HEK293 (cell line): ENCODE measurements at regions not wholly inside any gene's neighbourhood (a gene's known extent, or its start where the extent isn't known, plus 50 kb on each side); places are given as distances from the start of the nearest gene placed in this dataset.

ENCODE experiments used
- CTCF ChIA-PET: fragments of 350-600 bp; formaldehyde crosslinking; extraction: SDS; loops from one replicate; lab custom pipeline; 2021; ENCODE audit warnings: antibody characterized with exemption; lab: Yijun Ruan, JAX
- POLR2A ChIA-PET: fragments of 300-600 bp; formaldehyde crosslinking; extraction: SDS; loops from one replicate; lab custom pipeline; 2020; ENCODE audit warnings: antibody characterized with exemption, inconsistent platforms; lab: Yijun Ruan, JAX
- H3K27ac ChIP-seq: fragments of 200-500 bp; sonication (Bioruptor generic); 2 replicates; pipeline ENCODE4 v1.5.1; 2014; ENCODE audit warnings: low read depth, low read length, control low read depth, inconsistent platforms; ENCODE audit errors: extremely low read depth
- H3K36me3 ChIP-seq, 2 experiments: fragments of 200-500 bp in 1 of 2; sonication (Bioruptor generic) in 1 of 2; 1 replicate in 1 of 2; 2 replicates in 1 of 2; pipeline ENCODE4 v1.5.1; 2014 to 2017; ENCODE audit warnings: inconsistent platforms in 2 of 2, low read length in 2 of 2; ENCODE audit not compliant: control insufficient read depth in 2 of 2, insufficient read depth in 1 of 2
- H3K4me1 ChIP-seq: fragments of 200-500 bp; sonication (Bioruptor generic); 2 replicates; pipeline ENCODE4 v1.5.1; 2014; ENCODE audit warnings: mild to moderate bottlenecking, low read length, inconsistent platforms; ENCODE audit not compliant: control insufficient read depth, insufficient read depth
- H3K4me3 ChIP-seq: 2 replicates; pipeline ENCODE4 v1.5.1; 2011; ENCODE audit warnings: low read depth, mild to moderate bottlenecking, control low read depth, low read length, moderate library complexity
- H3K9me3 ChIP-seq: fragments of 200-500 bp; sonication (Bioruptor generic); 2 replicates; pipeline ENCODE4 v1.5.1; 2014; ENCODE audit warnings: low read depth, low read length, inconsistent platforms; ENCODE audit not compliant: control insufficient read depth, insufficient read depth
- GLIS1 ChIP-seq: fragments of 450-650 bp; formaldehyde crosslinking; IDR thresholded peaks from 2 replicates; pipeline ENCODE4 v1.5.1; 2016; ENCODE audit warnings: missing biosample characterization, missing genetic modification characterization
- SCRT2 ChIP-seq: fragments of 450-650 bp; formaldehyde crosslinking; IDR thresholded peaks from 2 replicates; pipeline ENCODE4 v1.5.1; 2016; ENCODE audit warnings: missing biosample characterization, missing genetic modification characterization
- SP3 ChIP-seq: fragments of 450-650 bp; formaldehyde crosslinking; IDR thresholded peaks from 2 replicates; pipeline ENCODE4 v1.5.1; 2016; ENCODE audit warnings: missing biosample characterization, missing genetic modification characterization
- YY2 ChIP-seq: fragments of 450-650 bp; formaldehyde crosslinking; IDR thresholded peaks from 2 replicates; pipeline ENCODE4 v1.5.1; 2016; ENCODE audit warnings: missing biosample characterization, missing genetic modification characterization
- ZEB2 ChIP-seq: fragments of 450-650 bp; formaldehyde crosslinking; IDR thresholded peaks from 2 replicates; pipeline ENCODE4 v1.5.1; 2016; ENCODE audit warnings: missing biosample characterization, missing genetic modification characterization
- ZFHX2 ChIP-seq: fragments of 450-650 bp; formaldehyde crosslinking; conservative IDR thresholded peaks from 2 replicates; pipeline ENCODE4 v1.5.1; 2016; ENCODE audit warnings: missing biosample characterization, missing genetic modification characterization
- ZNF114 ChIP-seq: fragments of 450-650 bp; formaldehyde crosslinking; IDR thresholded peaks from 2 replicates; pipeline ENCODE4 v1.5.0; 2017; ENCODE audit warnings: missing biosample characterization, missing genetic modification characterization
- ZNF311 ChIP-seq: fragments of 450-650 bp; formaldehyde crosslinking; IDR thresholded peaks from 2 replicates; pipeline ENCODE4 v1.5.1; 2017; ENCODE audit warnings: missing biosample characterization, missing genetic modification characterization, borderline replicate concordance
- ZNF600 ChIP-seq: fragments of 450-650 bp; formaldehyde crosslinking; IDR thresholded peaks from 2 replicates; pipeline ENCODE4 v1.5.1; 2016; ENCODE audit warnings: missing biosample characterization, missing genetic modification characterization
- ZNF621 ChIP-seq: fragments of 450-650 bp; formaldehyde crosslinking; IDR thresholded peaks from 2 replicates; pipeline ENCODE4 v1.5.1; 2017; ENCODE audit warnings: missing biosample characterization, missing genetic modification characterization
- ZNF623 ChIP-seq: fragments of 450-650 bp; formaldehyde crosslinking; IDR thresholded peaks from 2 replicates; pipeline ENCODE4 v1.5.1; 2016; ENCODE audit warnings: missing biosample characterization, missing genetic modification characterization
- ZNF626 ChIP-seq: fragments of 450-650 bp; sonication (Bioruptor Pico); formaldehyde crosslinking; IDR thresholded peaks from 2 replicates; pipeline ENCODE4 v1.5.1; 2018; ENCODE audit warnings: missing biosample characterization, missing genetic modification characterization, inconsistent platforms
- ZNF629 ChIP-seq: fragments of 450-650 bp; formaldehyde crosslinking; IDR thresholded peaks from 2 replicates; pipeline ENCODE4 v1.5.1; 2017; ENCODE audit warnings: missing biosample characterization, missing genetic modification characterization
- ZNF658 ChIP-seq: fragments of 450-650 bp; formaldehyde crosslinking; IDR thresholded peaks from 2 replicates; pipeline ENCODE4; 2016; ENCODE audit warnings: missing biosample characterization, missing genetic modification characterization
- ZNF660 ChIP-seq: fragments of 450-650 bp; IDR thresholded peaks from 2 replicates; pipeline ENCODE4 v1.5.1; 2018; ENCODE audit warnings: missing biosample characterization, mild to moderate bottlenecking, missing genetic modification characterization
- ZNF792 ChIP-seq: fragments of 450-650 bp; formaldehyde crosslinking; IDR thresholded peaks from 2 replicates; pipeline ENCODE4 v1.5.1; 2016; ENCODE audit warnings: missing biosample characterization, missing genetic modification characterization
- ZNF837 ChIP-seq: fragments of 450-650 bp; formaldehyde crosslinking; IDR thresholded peaks from 2 replicates; pipeline ENCODE4 v1.5.1; 2016; ENCODE audit warnings: missing biosample characterization, missing genetic modification characterization
- TF ChIP-seq, protein P1 (sequence below): fragments of 450-650 bp; formaldehyde crosslinking; IDR thresholded peaks from 2 replicates; pipeline ENCODE4 v1.5.1; 2017; ENCODE audit warnings: missing biosample characterization, missing genetic modification characterization
- TF ChIP-seq, protein P2 (sequence below): fragments of 450-650 bp; formaldehyde crosslinking; IDR thresholded peaks from 2 replicates; pipeline ENCODE4 v1.5.1; 2016; ENCODE audit warnings: missing biosample characterization, missing genetic modification characterization
- TF ChIP-seq, protein P3 (sequence below): fragments of 450-650 bp; IDR thresholded peaks from 2 replicates; pipeline ENCODE4 v1.5.1; 2018; ENCODE audit warnings: missing biosample characterization, missing genetic modification characterization
- TF ChIP-seq, protein P4 (sequence below): fragments of 450-650 bp; formaldehyde crosslinking; IDR thresholded peaks from 2 replicates; pipeline ENCODE4 v1.5.1; 2016; ENCODE audit warnings: missing biosample characterization, missing genetic modification characterization
- TF ChIP-seq, protein P5 (sequence below): fragments of 450-650 bp; formaldehyde crosslinking; IDR thresholded peaks from 2 replicates; pipeline ENCODE4 v1.5.1; 2016; ENCODE audit warnings: missing biosample characterization, missing genetic modification characterization

DNA sequence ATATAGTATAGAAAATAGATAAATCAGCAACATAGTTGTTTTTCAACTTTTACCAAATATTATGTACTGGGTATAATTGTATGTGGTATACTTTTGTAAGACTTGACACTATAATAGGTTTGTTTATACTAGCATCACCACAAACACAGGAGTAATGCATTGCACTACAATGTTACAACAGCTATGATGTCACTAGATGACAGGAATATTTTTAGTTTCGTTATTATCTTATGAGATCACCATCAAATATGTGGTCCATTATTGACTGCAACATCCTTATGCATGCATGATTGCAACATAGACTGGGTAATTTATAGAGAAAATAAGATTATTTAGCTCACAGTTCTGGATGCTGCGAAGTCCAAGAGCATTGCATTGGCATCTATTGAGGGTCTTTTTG is 678.4 kb upstream of the ZNF804A start (continued):
- TF ChIP-seq, protein P1, sequence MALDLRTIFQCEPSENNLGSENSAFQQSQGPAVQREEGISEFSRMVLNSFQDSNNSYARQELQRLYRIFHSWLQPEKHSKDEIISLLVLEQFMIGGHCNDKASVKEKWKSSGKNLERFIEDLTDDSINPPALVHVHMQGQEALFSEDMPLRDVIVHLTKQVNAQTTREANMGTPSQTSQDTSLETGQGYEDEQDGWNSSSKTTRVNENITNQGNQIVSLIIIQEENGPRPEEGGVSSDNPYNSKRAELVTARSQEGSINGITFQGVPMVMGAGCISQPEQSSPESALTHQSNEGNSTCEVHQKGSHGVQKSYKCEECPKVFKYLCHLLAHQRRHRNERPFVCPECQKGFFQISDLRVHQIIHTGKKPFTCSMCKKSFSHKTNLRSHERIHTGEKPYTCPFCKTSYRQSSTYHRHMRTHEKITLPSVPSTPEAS (tag by site-specific recombination) = no peak
- TF ChIP-seq, protein P2, sequence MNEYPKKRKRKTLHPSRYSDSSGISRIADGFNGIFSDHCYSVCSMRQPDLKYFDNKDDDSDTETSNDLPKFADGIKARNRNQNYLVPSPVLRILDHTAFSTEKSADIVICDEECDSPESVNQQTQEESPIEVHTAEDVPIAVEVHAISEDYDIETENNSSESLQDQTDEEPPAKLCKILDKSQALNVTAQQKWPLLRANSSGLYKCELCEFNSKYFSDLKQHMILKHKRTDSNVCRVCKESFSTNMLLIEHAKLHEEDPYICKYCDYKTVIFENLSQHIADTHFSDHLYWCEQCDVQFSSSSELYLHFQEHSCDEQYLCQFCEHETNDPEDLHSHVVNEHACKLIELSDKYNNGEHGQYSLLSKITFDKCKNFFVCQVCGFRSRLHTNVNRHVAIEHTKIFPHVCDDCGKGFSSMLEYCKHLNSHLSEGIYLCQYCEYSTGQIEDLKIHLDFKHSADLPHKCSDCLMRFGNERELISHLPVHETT (tag by site-specific recombination) = no peak
- no peak for TF ChIP-seq ZNF623 (tag by site-specific recombination)
- TF ChIP-seq, all 188 proteins: peak for 0

DNA sequence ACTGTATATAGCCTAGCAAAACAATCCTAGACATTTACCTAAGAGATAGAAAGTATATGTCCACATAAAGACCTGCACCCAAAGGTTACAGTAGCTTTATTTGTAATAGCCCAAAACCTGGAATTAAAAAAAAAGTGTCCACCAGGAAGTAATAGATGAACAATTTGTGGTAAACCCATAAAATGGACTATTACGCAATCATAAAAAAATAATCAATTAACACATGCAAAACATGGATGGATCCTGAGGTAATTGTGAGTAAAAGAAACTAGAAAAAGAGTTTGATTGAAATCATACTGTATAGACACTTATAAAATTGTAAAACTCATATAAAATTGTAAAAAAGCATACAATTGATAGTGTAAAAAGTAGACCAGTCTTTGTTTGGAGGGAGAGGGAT is 673.0 kb upstream of the ZNF804A start:
- Histone ChIP-seq H3K36me3 (no peaks in the 10 kb centered on the region), H3K4me3 (no peak overlapping the region), H3K27ac (no peak overlapping the region), H3K4me1 (no peaks in the 10 kb centered on the region), H3K9me3 (no peaks in the 10 kb centered on the region)
- ChIA-PET POLR2A (no interaction called here), CTCF (interaction anchor here (0.6 to 0.7 kb wide), 2 partner anchors 17 to 520 kb away, joined by 3 to 4 read pairs; no protein-coding TSS in a partner anchor)
- TF ChIP-seq SCRT2 (no peak), GLIS1 (tag by site-specific recombination) (no peak), ZNF311 (tag by site-specific recombination) (no peak), ZEB2 (tag by site-specific recombination) (no peak), ZNF629 (tag by site-specific recombination) (no peak), YY2 (no peak), ZNF658 (tag by site-specific recombination) (no peak), ZNF621 (no peak), ZFHX2 (tag by site-specific recombination) (no peak), ZNF114 (tag by site-specific recombination) (no peak), ZNF626 (tag by site-specific recombination) (no peak), SP3 (tag by site-specific recombination) (no peak), ZNF660 (tag by site-specific recombination) (no peak), ZNF600 (tag by site-specific recombination) (no peak), ZNF837 (tag by site-specific recombination) (no peak), ZNF792 (tag by site-specific recombination) (no peak)
- TF ChIP-seq, protein P3, sequence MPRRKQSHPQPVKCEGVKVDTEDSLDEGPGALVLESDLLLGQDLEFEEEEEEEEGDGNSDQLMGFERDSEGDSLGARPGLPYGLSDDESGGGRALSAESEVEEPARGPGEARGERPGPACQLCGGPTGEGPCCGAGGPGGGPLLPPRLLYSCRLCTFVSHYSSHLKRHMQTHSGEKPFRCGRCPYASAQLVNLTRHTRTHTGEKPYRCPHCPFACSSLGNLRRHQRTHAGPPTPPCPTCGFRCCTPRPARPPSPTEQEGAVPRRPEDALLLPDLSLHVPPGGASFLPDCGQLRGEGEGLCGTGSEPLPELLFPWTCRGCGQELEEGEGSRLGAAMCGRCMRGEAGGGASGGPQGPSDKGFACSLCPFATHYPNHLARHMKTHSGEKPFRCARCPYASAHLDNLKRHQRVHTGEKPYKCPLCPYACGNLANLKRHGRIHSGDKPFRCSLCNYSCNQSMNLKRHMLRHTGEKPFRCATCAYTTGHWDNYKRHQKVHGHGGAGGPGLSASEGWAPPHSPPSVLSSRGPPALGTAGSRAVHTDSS (tag by site-specific recombination) = no peak
- TF ChIP-seq, protein P4, sequence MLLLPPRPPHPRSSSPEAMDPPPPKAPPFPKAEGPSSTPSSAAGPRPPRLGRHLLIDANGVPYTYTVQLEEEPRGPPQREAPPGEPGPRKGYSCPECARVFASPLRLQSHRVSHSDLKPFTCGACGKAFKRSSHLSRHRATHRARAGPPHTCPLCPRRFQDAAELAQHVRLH (tag by site-specific recombination) = no peak
- TF ChIP-seq, protein P5, sequence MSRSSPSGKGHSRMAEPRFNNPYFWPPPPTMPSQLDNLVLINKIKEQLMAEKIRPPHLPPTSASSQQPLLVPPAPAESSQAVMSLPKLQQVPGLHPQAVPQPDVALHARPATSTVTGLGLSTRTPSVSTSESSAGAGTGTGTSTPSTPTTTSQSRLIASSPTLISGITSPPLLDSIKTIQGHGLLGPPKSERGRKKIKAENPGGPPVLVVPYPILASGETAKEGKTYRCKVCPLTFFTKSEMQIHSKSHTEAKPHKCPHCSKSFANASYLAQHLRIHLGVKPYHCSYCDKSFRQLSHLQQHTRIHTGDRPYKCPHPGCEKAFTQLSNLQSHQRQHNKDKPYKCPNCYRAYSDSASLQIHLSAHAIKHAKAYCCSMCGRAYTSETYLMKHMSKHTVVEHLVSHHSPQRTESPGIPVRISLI (tag by site-specific recombination) = no peak
